Occipital lobe (tissue), 1 donor: ENCODE measurements at regions not wholly inside any gene's neighbourhood (a gene's known extent, or its start where the extent isn't known, plus 50 kb on each side); places are given as distances from the start of the nearest gene placed in this dataset.
"Not testable (repeated sequence)": the region's sequence is repeated elsewhere in the genome, so short reads cannot be mapped to it uniquely, and the experiment has no call there.

Source experiments
- DNase-seq: peaks from one replicate; lab custom pipeline; 2025; lab: John Stamatoyannopoulos, UW

GRCh38 chr15:96893159-96893906 is 562.8 kb downstream of the NR2F2 start:
- DNase-seq, result no peak

- DNase-seq, result no peak
Measured at GRCh38 chr15:96894659-96895058, 564.2 kb downstream of the NR2F2 start.

DNA sequence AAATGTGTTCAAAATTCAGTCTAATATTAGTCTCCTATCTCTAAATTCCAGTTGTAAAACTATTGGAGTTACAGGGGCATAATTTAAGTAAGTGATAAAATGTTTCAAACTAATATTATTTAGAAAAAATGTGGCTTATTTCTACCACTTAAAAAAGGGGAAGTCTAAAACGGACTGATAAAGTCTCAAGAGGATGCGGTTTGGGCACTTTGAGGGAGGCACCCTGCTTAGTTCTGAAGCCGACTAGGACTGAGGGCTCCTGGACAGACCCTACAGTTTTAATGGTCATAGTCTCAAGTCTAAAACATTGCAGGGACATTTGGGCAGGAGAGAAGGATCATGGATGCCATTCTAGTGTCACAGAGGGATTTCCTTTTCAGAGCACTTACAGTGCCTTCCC is 566.3 kb downstream of the NR2F2 start:
- no peak for DNase-seq

- DNase-seq, result no peak
Measured at GRCh38 chr15:96914081-96914480, 583.6 kb downstream of the NR2F2 start.

GRCh38 chr15:96916750-96917149 is 586.2 kb downstream of the NR2F2 start:
- DNase-seq, result no peak

DNA sequence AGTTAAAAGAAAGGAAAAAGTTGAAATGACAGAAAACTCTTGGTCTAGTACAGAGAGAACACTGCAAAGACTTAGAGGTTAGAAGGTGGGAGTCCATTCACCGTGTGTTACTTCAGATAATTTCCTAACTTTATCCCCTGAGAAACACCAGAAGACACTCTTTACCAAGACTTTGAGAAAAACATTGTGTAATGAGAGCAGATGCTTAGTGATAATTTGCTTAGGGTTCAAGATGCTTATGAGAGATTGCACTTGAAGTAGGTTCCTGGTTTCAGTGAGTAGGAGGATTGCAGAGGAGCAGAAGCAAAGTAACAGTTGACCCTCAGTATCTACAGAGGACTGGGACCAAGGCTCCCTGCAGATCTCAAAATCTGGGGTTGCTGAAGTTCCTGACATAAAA is 594.1 kb downstream of the NR2F2 start:
- no peak for DNase-seq

DNA sequence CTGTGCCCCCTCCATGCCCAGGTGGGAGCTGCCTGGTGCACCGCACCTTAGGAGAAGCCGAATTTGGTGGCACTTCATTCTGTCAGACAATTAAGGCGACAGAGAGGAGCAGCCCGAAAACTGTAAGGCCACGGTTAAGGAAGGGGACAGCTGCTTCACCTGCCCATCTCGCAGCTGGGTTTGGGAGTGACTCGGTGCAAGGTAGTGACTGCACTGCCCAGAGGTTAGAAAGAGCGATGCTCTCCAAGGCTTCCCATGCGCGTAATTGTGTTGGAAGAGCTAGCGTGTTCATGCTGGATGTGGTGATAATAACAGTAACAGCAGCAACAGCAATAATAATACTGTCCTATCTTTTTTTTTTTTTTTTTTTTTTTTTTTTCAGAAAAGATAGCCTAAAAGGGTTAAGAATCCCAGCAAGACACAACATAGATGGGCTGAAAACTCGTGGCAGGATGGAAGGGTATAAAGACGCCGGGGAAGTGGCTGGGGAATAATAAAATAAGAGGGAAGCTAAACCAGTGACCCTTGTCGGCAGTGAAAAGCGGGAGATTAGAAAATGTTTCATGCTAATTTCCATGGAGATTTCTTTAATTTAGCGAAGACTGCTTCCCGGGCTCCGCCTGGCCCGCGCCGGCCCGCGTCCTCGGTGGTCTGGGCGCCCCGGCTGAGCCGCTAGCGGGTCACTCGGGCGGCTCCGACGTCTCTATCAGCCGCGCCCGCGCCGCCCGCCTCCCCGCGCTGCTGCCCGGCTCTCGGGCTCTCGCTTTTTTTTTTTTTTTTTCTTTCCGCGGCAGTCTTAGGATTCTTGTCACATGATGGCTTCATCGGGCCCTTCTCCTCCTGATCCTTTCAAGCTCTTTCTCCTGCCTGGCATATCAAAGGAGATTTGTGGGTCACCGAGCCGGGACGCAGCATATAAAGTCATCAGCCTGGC is 617.1 kb downstream of the NR2F2 start:
- DNase-seq, result no peak

- DNase-seq, result no peak
Measured at GRCh38 chr15:96948981-96949380, 618.5 kb downstream of the NR2F2 start.

DNA sequence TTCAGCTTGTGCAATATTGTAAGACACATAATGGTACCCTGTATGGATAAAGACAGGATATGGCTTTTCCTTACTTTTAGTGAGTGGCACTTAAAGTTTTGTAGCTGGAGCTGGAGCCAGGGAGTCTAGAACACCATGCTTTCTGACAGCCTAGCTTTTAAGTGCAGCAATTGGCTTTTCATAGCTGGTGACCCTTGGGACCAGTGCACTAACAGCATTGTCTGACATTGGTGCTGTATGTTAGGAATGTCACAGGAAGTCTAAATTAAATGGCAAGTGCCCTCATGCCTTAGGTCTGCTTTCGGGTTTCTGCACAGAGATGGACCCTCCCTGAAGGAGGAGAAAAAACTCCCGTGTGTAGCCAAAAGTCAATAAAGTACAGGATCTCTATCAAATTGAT is 628.2 kb downstream of the NR2F2 start:
- DNase-seq, result no peak

DNA sequence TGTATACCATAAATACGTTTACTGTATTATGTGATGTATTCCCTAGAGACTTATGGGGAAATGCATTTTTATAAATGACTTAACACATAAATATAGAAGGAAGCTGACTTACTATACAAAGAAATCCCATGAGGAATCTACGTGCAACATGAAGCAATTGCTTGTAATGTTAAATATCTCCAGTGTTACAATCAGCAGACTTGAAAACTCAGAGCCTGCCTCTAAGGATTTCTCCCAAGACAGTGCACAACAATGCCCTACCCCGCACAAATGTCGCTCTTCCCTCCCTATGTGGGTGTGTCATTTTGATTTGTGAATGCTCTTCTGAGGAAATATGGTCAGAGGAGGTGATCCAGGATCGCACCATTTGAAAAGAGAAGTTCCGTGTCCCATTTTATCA is 629.0 kb downstream of the NR2F2 start:
- DNase-seq, result no peak

- DNase-seq, result no peak
Measured at GRCh38 chr15:96960711-96961480, 630.4 kb downstream of the NR2F2 start.

- DNase-seq, result no peak
Measured at GRCh38 chr15:96966554-96966953, 636.1 kb downstream of the NR2F2 start.

- DNase-seq, result no peak
Measured at GRCh38 chr15:96969732-96970710, 639.5 kb downstream of the NR2F2 start.

DNA sequence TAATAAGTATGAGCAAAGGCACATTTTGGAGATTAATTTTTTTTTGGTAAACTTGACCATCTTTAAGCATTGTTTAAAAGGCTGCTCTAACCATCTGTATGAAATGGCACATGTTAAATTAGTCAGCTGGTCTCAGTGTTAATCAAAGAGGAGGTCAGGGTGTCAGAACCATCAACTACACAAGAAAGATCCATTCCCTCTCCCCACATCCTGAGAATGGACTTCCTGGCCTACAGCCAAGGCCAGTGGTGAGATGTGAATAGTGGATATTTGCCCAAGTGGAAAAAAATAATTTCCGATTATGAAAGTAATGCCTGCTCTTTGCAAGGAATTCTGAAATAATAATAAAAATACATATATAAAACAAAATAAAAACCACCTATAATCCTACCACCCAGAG is 641.7 kb downstream of the NR2F2 start:
- DNase-seq, result no peak

GRCh38 chr15:96974761-96975160 is 644.3 kb downstream of the NR2F2 start:
- no peak for DNase-seq

DNA sequence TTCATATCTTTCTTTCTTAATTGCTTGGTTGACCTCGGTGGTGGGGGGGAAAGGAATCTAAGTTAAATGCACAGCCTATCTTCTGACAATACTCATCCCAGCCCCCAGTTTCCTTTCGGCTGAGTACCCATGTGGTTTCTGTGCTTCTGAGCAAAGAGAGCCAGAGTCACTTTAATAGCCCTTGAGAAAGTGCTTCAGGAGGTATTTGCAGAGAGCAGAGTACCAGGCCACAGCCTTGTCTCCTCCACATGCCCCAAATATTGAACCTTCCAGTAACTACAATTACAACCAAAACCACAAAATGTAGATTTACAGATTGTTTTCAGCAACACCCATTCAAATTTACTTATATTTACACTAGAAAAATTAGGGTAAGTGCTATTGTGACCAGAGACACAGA is 647.4 kb downstream of the NR2F2 start:
- DNase-seq, result no peak

DNA sequence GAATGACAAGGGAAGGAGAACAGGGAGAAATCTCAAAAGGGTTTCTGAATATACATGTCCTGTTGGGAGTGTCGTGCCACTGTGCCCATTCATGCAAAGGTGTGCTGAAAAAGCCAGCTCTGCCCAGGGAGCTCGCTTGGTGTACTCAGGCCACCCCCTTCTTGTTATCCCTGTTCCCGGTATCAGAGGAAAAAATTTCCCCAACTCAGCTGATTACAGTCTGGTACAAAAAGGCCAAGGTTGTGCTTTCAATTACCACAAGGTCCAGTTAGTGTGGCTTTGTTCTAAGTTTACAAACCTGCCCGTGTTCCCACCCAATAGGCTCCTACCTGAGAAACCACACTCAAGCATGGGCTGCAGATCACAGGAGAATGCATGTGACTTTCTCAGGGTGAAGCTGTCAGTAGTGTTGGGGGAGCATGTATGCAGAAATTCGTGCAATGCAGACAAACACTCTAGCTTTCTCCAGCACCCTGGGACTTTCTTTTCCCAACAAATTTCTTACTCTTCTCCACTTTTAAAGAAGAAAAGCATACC is 648.5 kb downstream of the NR2F2 start:
- no peak for DNase-seq

DNA sequence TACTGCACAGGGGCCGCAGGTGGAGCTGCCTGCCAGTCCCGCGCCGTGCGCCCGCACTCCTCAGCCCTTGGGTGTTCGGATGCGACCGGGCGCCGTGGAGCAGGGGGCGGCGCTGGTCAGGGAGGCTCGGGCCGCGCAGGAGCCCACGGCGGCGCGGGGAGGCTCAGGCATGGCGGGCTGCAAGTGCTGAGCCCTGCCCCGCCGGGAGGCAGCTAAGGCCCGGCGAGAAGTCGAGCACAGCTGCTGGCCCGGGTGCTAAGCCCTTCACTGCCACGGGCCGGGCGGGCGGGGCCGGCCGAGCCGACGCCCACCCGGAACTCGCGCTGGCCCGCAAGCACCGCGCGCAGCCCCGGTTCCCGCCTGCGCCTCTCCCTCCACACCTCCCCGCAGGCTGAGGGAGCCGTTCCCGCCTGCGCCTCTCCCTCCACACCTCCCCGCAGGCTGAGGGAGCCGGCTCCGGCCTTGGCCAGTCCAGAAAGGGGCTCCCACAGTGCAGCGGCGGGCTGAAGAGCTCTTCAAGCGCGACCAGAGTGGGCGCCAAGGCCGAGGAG is 653.7 kb downstream of the NR2F2 start:
- not testable (repeated sequence) for DNase-seq

DNA sequence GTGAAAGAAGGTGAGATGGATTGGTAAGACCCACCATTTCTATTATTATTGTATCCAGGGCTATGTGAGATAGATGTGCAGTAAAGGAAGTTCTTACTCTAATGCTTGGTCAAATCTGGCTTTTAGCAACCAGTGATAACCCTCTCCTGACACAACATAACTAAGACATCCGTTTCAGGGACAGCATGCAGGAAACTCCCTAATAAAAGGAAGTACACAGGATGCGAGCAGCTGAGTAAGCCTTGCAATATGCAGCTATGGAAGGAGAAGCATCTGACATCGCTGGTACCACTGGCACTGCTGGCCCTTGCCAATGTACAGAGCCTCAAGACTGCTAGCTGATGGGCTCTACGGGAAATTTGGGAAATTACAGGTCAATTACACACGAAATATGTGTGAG is 662.3 kb downstream of the NR2F2 start:
- DNase-seq, result no peak

DNA sequence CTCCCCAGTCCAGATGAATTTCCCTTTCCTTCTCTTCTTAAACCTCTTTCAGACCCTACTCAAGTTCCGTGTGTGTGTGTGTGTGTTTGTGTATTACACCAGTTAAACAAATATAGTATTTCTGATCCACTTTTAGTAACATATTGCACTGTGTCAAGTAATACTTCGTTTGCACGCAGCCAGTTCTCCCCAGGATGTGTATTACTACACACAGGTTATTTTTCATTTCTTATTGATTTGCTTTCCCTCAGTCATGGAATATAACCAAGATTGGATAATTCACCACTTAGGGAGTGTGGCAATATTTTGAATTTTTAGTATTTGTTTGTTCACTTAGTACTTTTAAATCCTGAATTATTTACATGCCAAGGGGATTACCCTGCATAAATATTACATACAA is 667.0 kb downstream of the NR2F2 start:
- DNase-seq, result no peak
